Chondrocyte (in vitro differentiated cells): ENCODE measurements at regions not wholly inside any gene's neighbourhood (a gene's known extent, or its start where the extent isn't known, plus 50 kb on each side); places are given as distances from the start of the nearest gene placed in this dataset.

Source experiments
- DNase-seq: peaks from one replicate; pipeline ENCODE4 v3.0.0; 2021; ENCODE audit warnings: mixed read lengths, low spot score
- H3K27ac Mint-ChIP-seq: one replicate; pipeline ENCODE4 v1.8.0; 2021; ENCODE audit warnings: mild to moderate bottlenecking, moderate library complexity, mixed read lengths; ENCODE audit not compliant: unreplicated experiment
- H3K27me3 Mint-ChIP-seq: 2 replicates; pipeline ENCODE4 v1.8.0; 2021; ENCODE audit warnings: low read depth, mixed read lengths
- H3K36me3 Mint-ChIP-seq: 2 replicates; pipeline ENCODE4 v1.8.0; 2021; ENCODE audit warnings: low read depth, mixed read lengths
- H3K4me1 Mint-ChIP-seq: 2 replicates; pipeline ENCODE4 v1.8.0; 2021; ENCODE audit warnings: low read depth, mild to moderate bottlenecking, mixed read lengths
- H3K4me3 Mint-ChIP-seq: one replicate; pipeline ENCODE4 v1.8.0; 2021; ENCODE audit warnings: mild to moderate bottlenecking, moderate library complexity, mixed read lengths; ENCODE audit not compliant: unreplicated experiment
- H3K9me3 Mint-ChIP-seq: 2 replicates; pipeline ENCODE4 v1.8.0; 2021; ENCODE audit warnings: low read depth, mixed read lengths
- CTCF ChIP-seq: fragments of 200-600 bp; sonication (generic); IDR thresholded peaks from 2 replicates; pipeline ENCODE4 v1.5.0; 2021; ENCODE audit warnings: antibody characterized with exemption, mild to moderate bottlenecking, moderate library complexity

- Mint-ChIP-seq H3K9me3 (peaks cover 2% of the 10 kb centered on the region), H3K36me3 (no peaks in the 10 kb centered on the region), H3K27ac (no peak overlapping the region), H3K4me3 (no peak overlapping the region), H3K4me1 (no peaks in the 10 kb centered on the region), H3K27me3 (no peaks in the 10 kb centered on the region)
- no peak for TF ChIP-seq CTCF
- DNase-seq: no peak
Measured at GRCh38 chr2:208627110-208627884, 220.7 kb downstream of the PTH2R start.

DNA sequence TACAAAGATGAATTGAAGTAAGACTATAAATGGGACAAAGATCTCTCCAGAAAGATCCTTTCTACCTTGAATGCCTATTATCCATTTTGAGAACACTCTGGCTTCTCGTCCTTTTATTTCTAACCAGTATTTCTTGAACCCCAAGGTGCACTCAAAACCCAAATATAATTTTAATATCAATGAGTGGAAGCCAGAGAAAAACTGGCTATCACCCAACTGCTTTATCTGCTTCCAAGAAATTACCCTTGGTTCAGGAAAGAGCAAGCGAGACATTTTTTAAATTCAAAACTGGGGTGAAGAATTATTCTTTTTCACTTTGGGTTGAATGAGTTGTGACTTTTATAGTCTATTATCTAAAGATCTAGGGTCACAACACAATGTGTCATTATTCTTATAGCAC is 221.3 kb downstream of the PTH2R start:
- TF ChIP-seq CTCF: no peak
- Mint-ChIP-seq H3K4me1 (no peaks in the 10 kb centered on the region), H3K27ac (no peak overlapping the region), H3K9me3 (peaks cover 3% of the 10 kb centered on the region), H3K27me3 (no peaks in the 10 kb centered on the region), H3K4me3 (no peak overlapping the region), H3K36me3 (no peaks in the 10 kb centered on the region)
- DNase-seq: no peak

DNA sequence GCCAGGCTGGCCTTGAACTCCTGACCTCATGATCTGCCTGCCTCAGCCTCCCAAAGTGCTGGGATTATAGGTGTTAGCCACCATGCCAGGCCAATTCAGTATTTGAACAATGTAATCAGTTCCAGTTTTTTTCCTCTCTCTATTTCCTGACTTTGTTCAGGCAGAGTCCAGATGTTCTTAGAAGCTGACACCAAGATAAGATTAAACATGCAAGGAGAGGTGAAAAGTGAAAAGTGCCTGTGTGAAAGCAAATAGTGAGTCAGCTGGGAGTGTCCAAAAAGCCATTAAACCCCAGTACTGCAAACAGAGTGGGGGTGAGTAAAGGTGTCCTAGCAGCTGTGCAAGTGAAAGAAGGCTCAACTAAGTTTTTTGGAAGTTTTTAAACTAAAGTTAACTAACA is 231.5 kb downstream of the PTH2R start:
- Mint-ChIP-seq H3K27me3 (no peaks in the 10 kb centered on the region), H3K36me3 (no peaks in the 10 kb centered on the region), H3K4me3 (no peak overlapping the region), H3K9me3 (no peaks in the 10 kb centered on the region), H3K27ac (no peak overlapping the region), H3K4me1 (no peaks in the 10 kb centered on the region)
- TF ChIP-seq CTCF: no peak
- no peak for DNase-seq

GRCh38 chr2:208642125-208642779 is 235.7 kb downstream of the PTH2R start:
- no peaks in the 10 kb centered on the region for H3K9me3 Mint-ChIP-seq
- TF ChIP-seq CTCF: no peak
- no peak overlapping the region for H3K4me3 Mint-ChIP-seq
- peaks cover 4% of the 10 kb centered on the region for H3K27me3 Mint-ChIP-seq
- DNase-seq: no peak
- H3K36me3 Mint-ChIP-seq: no peaks in the 10 kb centered on the region
- H3K4me1 Mint-ChIP-seq: no peaks in the 10 kb centered on the region
- no peak overlapping the region for H3K27ac Mint-ChIP-seq

- H3K4me1 Mint-ChIP-seq: no peaks in the 10 kb centered on the region
- no peak overlapping the region for H3K4me3 Mint-ChIP-seq
- no peak for DNase-seq
- no peaks in the 10 kb centered on the region for H3K36me3 Mint-ChIP-seq
- H3K9me3 Mint-ChIP-seq: no peaks in the 10 kb centered on the region
- no peak overlapping the region for H3K27ac Mint-ChIP-seq
- no peak for TF ChIP-seq CTCF
- H3K27me3 Mint-ChIP-seq: peaks cover 4% of the 10 kb centered on the region
Measured at GRCh38 chr2:208643145-208643544, 236.6 kb downstream of the PTH2R start.
